ENCODE measurements at regions not wholly inside any gene's neighbourhood (a gene's known extent, or its start where the extent isn't known, plus 50 kb on each side); places are given as distances from the start of the nearest gene placed in this dataset.
A peak's percentile ranks its signal among the peaks of the same experiment; 100 is the strongest.
"Not testable (repeated sequence)": the region's sequence is repeated elsewhere in the genome, so short reads cannot be mapped to it uniquely, and the experiment has no call there.

- DNase-seq (ENCODE audit: low spot score) = peak; percentile 66
These were observed 418.3 kb downstream of the OTOL1 start for GRCh38 chr3:161914703-161915417.

GRCh38 chr3:161915418-161915750 lies 418.8 kb downstream of the OTOL1 start:
- no peak for DNase-seq (ENCODE audit: low spot score)

GRCh38 chr3:161920196-161920595 lies 423.6 kb downstream of the OTOL1 start:
- no peak for DNase-seq (ENCODE audit: low spot score)

- DNase-seq (ENCODE audit: low spot score) = no peak
These were observed 429.2 kb downstream of the OTOL1 start for GRCh38 chr3:161925749-161926360.

- DNase-seq (ENCODE audit: low spot score) = no peak
These were observed 430.5 kb downstream of the OTOL1 start for GRCh38 chr3:161927131-161927530.

- no peak for DNase-seq (ENCODE audit: low spot score)
These were observed 443.5 kb downstream of the OTOL1 start for GRCh38 chr3:161939918-161940620.

- DNase-seq (ENCODE audit: low spot score) = no peak
These were observed 444.0 kb downstream of the OTOL1 start for GRCh38 chr3:161940621-161940965.

GRCh38 chr3:161941891-161942290 lies 445.3 kb downstream of the OTOL1 start:
- peak; percentile 15 for DNase-seq (ENCODE audit: low spot score)

GRCh38 chr3:161943801-161944345 lies 447.3 kb downstream of the OTOL1 start:
- not testable (repeated sequence) for DNase-seq (ENCODE audit: low spot score)

- DNase-seq (ENCODE audit: low spot score) = no peak
These were observed 449.9 kb downstream of the OTOL1 start for GRCh38 chr3:161946443-161946960.

GRCh38 chr3:161950318-161950868 lies 453.8 kb downstream of the OTOL1 start:
- no peak for DNase-seq (ENCODE audit: low spot score)

GRCh38 chr3:161957467-161957866 lies 460.9 kb downstream of the OTOL1 start:
- DNase-seq (ENCODE audit: low spot score) = peak; percentile 8

- DNase-seq (ENCODE audit: low spot score) = no peak
These were observed 468.2 kb downstream of the OTOL1 start for GRCh38 chr3:161964857-161965256.

GRCh38 chr3:161969867-161970266 lies 473.3 kb downstream of the OTOL1 start:
- no peak for DNase-seq (ENCODE audit: low spot score)

GRCh38 chr3:161975201-161975600 lies 478.6 kb downstream of the OTOL1 start:
- no peak for DNase-seq (ENCODE audit: low spot score)

- no peak for DNase-seq (ENCODE audit: low spot score)
These were observed 480.5 kb downstream of the OTOL1 start for GRCh38 chr3:161977063-161977462.

- DNase-seq (ENCODE audit: low spot score) = no peak
These were observed 481.2 kb downstream of the OTOL1 start for GRCh38 chr3:161977850-161978249.

GRCh38 chr3:161987933-161988332 lies 491.3 kb downstream of the OTOL1 start:
- no peak for DNase-seq (ENCODE audit: low spot score)

GRCh38 chr3:161989012-161989411 lies 492.4 kb downstream of the OTOL1 start:
- no peak for DNase-seq (ENCODE audit: low spot score)

- DNase-seq (ENCODE audit: low spot score) = peak; percentile 5
These were observed 493.4 kb downstream of the OTOL1 start for GRCh38 chr3:161990036-161990435.

GRCh38 chr3:161991901-161992540 lies 495.4 kb downstream of the OTOL1 start:
- no peak for DNase-seq (ENCODE audit: low spot score)

- no peak for DNase-seq (ENCODE audit: low spot score)
These were observed 503.2 kb downstream of the OTOL1 start for GRCh38 chr3:161999846-162000245.

Measured in umbilical cord (tissue), 1 donor.